ENCODE measurements at regions not wholly inside any gene's neighbourhood (a gene's known extent, or its start where the extent isn't known, plus 50 kb on each side); places are given as distances from the start of the nearest gene placed in this dataset.

- H3K27me3 ChIP-seq, result no peaks in the 10 kb centered on the region
- ATAC-seq (no peak), DNase-seq (no peak)
- no peaks in the 10 kb centered on the region for H3K9me3 ChIP-seq
- intact Hi-C loops (cut with DNase I), result no loop called here
- 75 to 77% methylated on average over 15 of the region's 15 CpGs for WGBS, 2 donors
- no peak for TF ChIP-seq CTCF (IDR thresholded peaks at IDR 0.05)
- no peak for TF ChIP-seq POLR2A (IDR thresholded peaks at IDR 0.05)
- H3K4me1 ChIP-seq, result no peaks in the 10 kb centered on the region
- H3K4me3 ChIP-seq, result no peak overlapping the region
- H3K27ac ChIP-seq, result no peak overlapping the region
- no peaks in the 10 kb centered on the region for H3K36me3 ChIP-seq (replicated peaks in 1 of 2; ENCODE audit: insufficient read depth in 1 of 2, low read depth in 2 of 2)
These were observed 364.6 kb upstream of the SULF2 start for GRCh38 chr20:48149902-48150301.

GRCh38 chr20:48148916-48149672 is 363.8 kb upstream of the SULF2 start:
- whole genome bisulfite sequencing, 2 donors, result 89 to 91% methylated on average over 12 to 13 of the region's 13 CpGs
- ATAC-seq, result no peak
- TF ChIP-seq CTCF (IDR thresholded peaks at IDR 0.05) (no peak), POLR2A (IDR thresholded peaks at IDR 0.05) (no peak)
- Histone ChIP-seq H3K27ac (no peak overlapping the region), H3K4me1 (no peaks in the 10 kb centered on the region), H3K27me3 (no peaks in the 10 kb centered on the region), H3K36me3 (replicated peaks in 1 of 2; ENCODE audit: insufficient read depth in 1 of 2, low read depth in 2 of 2) (no peaks in the 10 kb centered on the region), H3K9me3 (no peaks in the 10 kb centered on the region), H3K4me3 (no peak overlapping the region)
- DNase-seq, result no peak
- intact Hi-C loops (cut with DNase I), result no loop called here

GRCh38 chr20:48148020-48148419 is 362.7 kb upstream of the SULF2 start:
- Histone ChIP-seq H3K36me3 (replicated peaks in 1 of 2; ENCODE audit: insufficient read depth in 1 of 2, low read depth in 2 of 2) (no peaks in the 10 kb centered on the region), H3K4me3 (no peak overlapping the region), H3K27me3 (no peaks in the 10 kb centered on the region), H3K9me3 (no peaks in the 10 kb centered on the region), H3K27ac (no peak overlapping the region), H3K4me1 (no peaks in the 10 kb centered on the region)
- DNase-seq (no peak), ATAC-seq (no peak)
- 92 to 96% methylated on average over 3 of the region's 3 CpGs for WGBS, 2 donors
- TF ChIP-seq CTCF (IDR thresholded peaks at IDR 0.05), result no peak
- no peak for TF ChIP-seq POLR2A (IDR thresholded peaks at IDR 0.05)
- intact Hi-C loops (cut with DNase I), result no loop called here

GRCh38 chr20:48147311-48147710 is 362.0 kb upstream of the SULF2 start:
- no peak overlapping the region for H3K4me3 ChIP-seq
- ATAC-seq (no peak), DNase-seq (no peak)
- no peaks in the 10 kb centered on the region for H3K36me3 ChIP-seq (replicated peaks in 1 of 2; ENCODE audit: insufficient read depth in 1 of 2, low read depth in 2 of 2)
- TF ChIP-seq POLR2A (IDR thresholded peaks at IDR 0.05), result no peak
- TF ChIP-seq CTCF (IDR thresholded peaks at IDR 0.05), result no peak
- WGBS, 2 donors, result 64 to 70% methylated on average over 9 to 10 of the region's 10 CpGs
- no peak overlapping the region for H3K27ac ChIP-seq
- H3K9me3 ChIP-seq, result no peaks in the 10 kb centered on the region
- intact Hi-C loops (cut with DNase I), result no loop called here
- no peaks in the 10 kb centered on the region for H3K4me1 ChIP-seq
- H3K27me3 ChIP-seq, result no peaks in the 10 kb centered on the region

GRCh38 chr20:48146877-48147276 is 361.6 kb upstream of the SULF2 start:
- Histone ChIP-seq H3K9me3 (no peaks in the 10 kb centered on the region), H3K36me3 (replicated peaks in 1 of 2; ENCODE audit: insufficient read depth in 1 of 2, low read depth in 2 of 2) (no peaks in the 10 kb centered on the region), H3K27me3 (no peaks in the 10 kb centered on the region), H3K4me3 (no peak overlapping the region), H3K27ac (no peak overlapping the region), H3K4me1 (no peaks in the 10 kb centered on the region)
- intact Hi-C loops (cut with DNase I), result no loop called here
- no peak for TF ChIP-seq POLR2A (IDR thresholded peaks at IDR 0.05)
- no peak for TF ChIP-seq CTCF (IDR thresholded peaks at IDR 0.05)
- WGBS, 2 donors, result 38 to 55% methylated on average over 5 to 7 of the region's 7 CpGs
- DNase-seq, result no peak
- no peak for ATAC-seq

All from body of pancreas (tissue), 4 donors.